Duodenal mucosa (tissue), 2 donors: ENCODE measurements at regions not wholly inside any gene's neighbourhood (a gene's known extent, or its start where the extent isn't known, plus 50 kb on each side); places are given as distances from the start of the nearest gene placed in this dataset.

Source experiments
- H3K27ac ChIP-seq: one replicate; pipeline ENCODE4 v1.7.0; 2013; ENCODE audit warnings: low read depth, low read length
- H3K27me3 ChIP-seq, 2 donors: one replicate each; pipeline ENCODE4 v1.7.0; 2013; ENCODE audit warnings: low read length in 2 of 2, control low read depth in 1 of 2; ENCODE audit not compliant: insufficient read depth in 2 of 2, control insufficient read depth in 1 of 2
- H3K36me3 ChIP-seq, 2 donors: one replicate each; pipeline ENCODE4 v1.7.0; 2013; ENCODE audit warnings: low read length in 2 of 2, control low read depth in 1 of 2; ENCODE audit not compliant: insufficient read depth in 2 of 2, control insufficient read depth in 1 of 2
- H3K4me1 ChIP-seq, 2 donors: one replicate each; pipeline ENCODE4 v1.7.0; 2013; ENCODE audit warnings: low read length in 2 of 2, control low read depth in 1 of 2; ENCODE audit not compliant: insufficient read depth in 2 of 2, control insufficient read depth in 1 of 2
- H3K4me3 ChIP-seq, 2 donors: one replicate each; pipeline ENCODE4 v1.7.0; 2013; ENCODE audit warnings: low read length in 2 of 2, low read depth in 1 of 2
- H3K9ac ChIP-seq, 2 donors: one replicate each; pipeline ENCODE4 v1.7.0; 2013; ENCODE audit warnings: low read length in 2 of 2, low read depth in 1 of 2
- H3K9me3 ChIP-seq, 2 donors: one replicate each; pipeline ENCODE4 v1.7.0; 2013; ENCODE audit warnings: low read length in 2 of 2, control low read depth in 1 of 2; ENCODE audit not compliant: control insufficient read depth in 1 of 2

- no peaks in the 10 kb centered on the region for H3K9me3 ChIP-seq
- H3K9ac ChIP-seq = no peak overlapping the region
- no peaks in the 10 kb centered on the region for H3K36me3 ChIP-seq
- no peaks in the 10 kb centered on the region for H3K27me3 ChIP-seq
- H3K4me3 ChIP-seq = no peak overlapping the region
- H3K4me1 ChIP-seq = no peaks in the 10 kb centered on the region
- no peak overlapping the region for H3K27ac ChIP-seq
Observed at GRCh38 chr11:57081356-57081755, 92.6 kb downstream of the OR5AK2 start.

- Histone ChIP-seq H3K27ac (no peak overlapping the region), H3K9ac (no peak overlapping the region), H3K36me3 (no peaks in the 10 kb centered on the region), H3K4me3 (no peak overlapping the region), H3K27me3 (no peaks in the 10 kb centered on the region), H3K9me3 (no peaks in the 10 kb centered on the region), H3K4me1 (no peaks in the 10 kb centered on the region)
Observed at GRCh38 chr11:57082125-57082524, 93.4 kb downstream of the OR5AK2 start.

DNA sequence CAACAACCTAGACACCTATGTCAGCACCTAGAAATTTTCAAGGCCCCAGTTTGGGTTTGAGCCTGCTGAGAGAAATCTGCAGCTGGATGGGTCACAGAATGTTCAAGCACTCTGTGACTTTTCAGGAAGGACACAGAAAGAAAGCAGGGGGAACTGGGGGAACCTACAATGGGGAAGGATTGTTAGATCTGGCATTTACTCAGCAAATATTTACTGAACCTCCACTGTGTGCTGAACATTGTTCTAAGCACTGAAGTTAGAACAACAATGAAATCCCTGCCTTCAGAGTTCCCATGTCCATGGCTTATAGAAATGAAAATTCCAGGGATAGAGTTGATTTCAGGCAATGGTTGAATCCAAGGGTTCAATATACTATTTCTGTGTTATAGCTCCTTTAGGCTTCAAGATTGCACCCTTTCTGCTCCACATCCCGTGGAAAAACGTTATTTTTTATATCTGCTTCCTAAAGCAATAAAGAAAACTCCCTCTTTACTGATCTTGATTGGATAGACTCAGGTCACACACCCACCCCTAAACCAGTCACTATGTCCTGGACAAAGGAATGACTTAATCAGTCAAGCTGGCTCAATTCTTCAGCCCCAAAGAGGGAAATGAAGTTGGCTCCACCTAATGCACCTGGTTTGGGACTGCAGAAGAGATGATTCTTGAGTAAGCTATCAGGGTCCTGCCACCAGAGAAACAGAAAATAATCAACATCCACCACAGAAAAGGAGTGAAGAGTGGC is 95.1 kb downstream of the OR5AK2 start:
- Histone ChIP-seq H3K9me3 (no peaks in the 10 kb centered on the region), H3K36me3 (no peaks in the 10 kb centered on the region), H3K9ac (no peak overlapping the region), H3K27me3 (no peaks in the 10 kb centered on the region), H3K4me3 (no peak overlapping the region), H3K27ac (no peak overlapping the region), H3K4me1 (no peaks in the 10 kb centered on the region)

- Histone ChIP-seq H3K36me3 (no peaks in the 10 kb centered on the region), H3K9me3 (no peaks in the 10 kb centered on the region), H3K4me3 (no peak overlapping the region), H3K27ac (no peak overlapping the region), H3K27me3 (no peaks in the 10 kb centered on the region), H3K4me1 (no peaks in the 10 kb centered on the region), H3K9ac (no peak overlapping the region)
Observed at GRCh38 chr11:57085611-57086010, 96.1 kb upstream of the LRRC55 start.

- H3K27me3 ChIP-seq = no peaks in the 10 kb centered on the region
- H3K9ac ChIP-seq = no peak overlapping the region
- no peak overlapping the region for H3K27ac ChIP-seq
- no peaks in the 10 kb centered on the region for H3K36me3 ChIP-seq
- no peaks in the 10 kb centered on the region for H3K4me1 ChIP-seq
- H3K4me3 ChIP-seq = no peak overlapping the region
- no peaks in the 10 kb centered on the region for H3K9me3 ChIP-seq
Observed at GRCh38 chr11:57087991-57088390, 93.8 kb upstream of the LRRC55 start.

- H3K9me3 ChIP-seq = no peaks in the 10 kb centered on the region
- no peaks in the 10 kb centered on the region for H3K36me3 ChIP-seq
- no peak overlapping the region for H3K4me3 ChIP-seq
- no peak overlapping the region for H3K27ac ChIP-seq
- H3K4me1 ChIP-seq = no peaks in the 10 kb centered on the region
- H3K27me3 ChIP-seq = no peaks in the 10 kb centered on the region
- H3K9ac ChIP-seq = no peak overlapping the region
Observed at GRCh38 chr11:57092028-57092698, 89.6 kb upstream of the LRRC55 start.

GRCh38 chr11:57094181-57094935 is 87.4 kb upstream of the LRRC55 start:
- no peaks in the 10 kb centered on the region for H3K36me3 ChIP-seq
- no peak overlapping the region for H3K27ac ChIP-seq
- H3K9me3 ChIP-seq = no peaks in the 10 kb centered on the region
- no peaks in the 10 kb centered on the region for H3K4me1 ChIP-seq
- no peak overlapping the region for H3K9ac ChIP-seq
- H3K4me3 ChIP-seq = no peak overlapping the region
- H3K27me3 ChIP-seq = no peaks in the 10 kb centered on the region

- Histone ChIP-seq H3K9ac (no peak overlapping the region), H3K27me3 (no peaks in the 10 kb centered on the region), H3K4me3 (no peak overlapping the region), H3K4me1 (no peaks in the 10 kb centered on the region), H3K36me3 (no peaks in the 10 kb centered on the region), H3K9me3 (no peaks in the 10 kb centered on the region), H3K27ac (no peak overlapping the region)
Observed at GRCh38 chr11:57095417-57095816, 86.3 kb upstream of the LRRC55 start.

DNA sequence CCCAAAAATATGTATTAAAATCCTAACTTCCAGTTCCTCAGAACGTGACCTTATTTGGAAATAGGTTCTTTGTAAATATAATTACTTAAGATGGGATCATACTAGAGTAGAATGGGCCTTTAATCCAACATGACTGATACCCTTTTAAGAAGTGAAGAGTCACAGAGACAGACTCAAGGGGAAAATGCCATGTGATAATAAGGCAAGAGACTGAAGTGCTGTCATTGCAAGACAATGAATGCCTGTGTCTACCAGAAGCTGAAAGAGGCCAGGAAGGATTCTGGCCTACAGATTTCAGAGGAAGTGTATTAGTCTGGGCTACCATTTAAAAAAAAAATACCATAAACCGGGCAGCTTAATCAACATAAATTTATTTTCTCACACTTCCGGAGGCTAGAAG is 85.9 kb upstream of the LRRC55 start:
- Histone ChIP-seq H3K36me3 (no peaks in the 10 kb centered on the region), H3K9me3 (no peaks in the 10 kb centered on the region), H3K27me3 (no peaks in the 10 kb centered on the region), H3K4me3 (no peak overlapping the region), H3K4me1 (no peaks in the 10 kb centered on the region), H3K9ac (no peak overlapping the region), H3K27ac (no peak overlapping the region)

GRCh38 chr11:57097149-57097548 is 84.6 kb upstream of the LRRC55 start:
- no peaks in the 10 kb centered on the region for H3K4me1 ChIP-seq
- H3K9me3 ChIP-seq = no peaks in the 10 kb centered on the region
- no peaks in the 10 kb centered on the region for H3K36me3 ChIP-seq
- H3K4me3 ChIP-seq = no peak overlapping the region
- H3K27me3 ChIP-seq = no peaks in the 10 kb centered on the region
- no peak overlapping the region for H3K9ac ChIP-seq
- H3K27ac ChIP-seq = no peak overlapping the region
